Adrenal gland (tissue), 5 donors: ENCODE measurements at regions not wholly inside any gene's neighbourhood (a gene's known extent, or its start where the extent isn't known, plus 50 kb on each side); places are given as distances from the start of the nearest gene placed in this dataset.

Source experiments
- CTCF ChIP-seq, 6 experiments: fragments of 450-650 bp in 4 of 6; fragments of 200-600 bp in 2 of 6; sonication (generic) in 1 of 6; IDR thresholded peaks; 1 replicate in 5 of 6; 2 replicates in 1 of 6; pipeline versions ENCODE4 v1.5.1 to v1.8.0; 2016 to 2021; ENCODE audit warnings: antibody characterized with exemption in 6 of 6, mild to moderate bottlenecking in 2 of 6, moderate library complexity in 1 of 6
- POLR2A ChIP-seq, 2 donors: fragments of 450-650 bp; IDR thresholded peaks; one replicate each; pipeline ENCODE4 v1.6.1; 2017; ENCODE audit warnings: antibody characterized with exemption in 2 of 2, mild to moderate bottlenecking in 2 of 2, moderate library complexity in 1 of 2
- donor health status: DM: no; HTN: no; CAD: no.

- no peak for TF ChIP-seq CTCF (IDR thresholded peaks at IDR 0.05)
- TF ChIP-seq POLR2A (IDR thresholded peaks at IDR 0.05): no peak
Observed at GRCh38 chr2:217192366-217192765, 332.5 kb upstream of the TNP1 start.
